Dendritic cell treated with granulocyte-macrophage colony-stimulating factor and Interleukin-4, amounts not matched to agents 40 ng/mL and 50 ng/mL, for 4 days (primary cell): ENCODE measurements at regions not wholly inside any gene's neighbourhood (a gene's known extent, or its start where the extent isn't known, plus 50 kb on each side); places are given as distances from the start of the nearest gene placed in this dataset.

Source experiments
- H3K27ac Mint-ChIP-seq: one replicate; pipeline ENCODE4 v1.8.0; 2022; ENCODE audit warnings: mild to moderate bottlenecking, mixed read lengths
- H3K27me3 Mint-ChIP-seq: one replicate; pipeline ENCODE4 v1.8.0; 2022; ENCODE audit warnings: mild to moderate bottlenecking, mixed read lengths
- H3K36me3 Mint-ChIP-seq: one replicate; pipeline ENCODE4 v1.8.0; 2022; ENCODE audit warnings: low read depth, mixed read lengths
- H3K4me1 Mint-ChIP-seq: one replicate; pipeline ENCODE4 v1.8.0; 2022; ENCODE audit warnings: low read depth, mixed read lengths
- H3K4me3 Mint-ChIP-seq: one replicate; pipeline ENCODE4 v1.8.0; 2022; ENCODE audit warnings: mild to moderate bottlenecking, moderate library complexity, mixed read lengths
- H3K9me3 Mint-ChIP-seq: one replicate; pipeline ENCODE4 v1.8.0; 2022; ENCODE audit warnings: mixed read lengths
- intact Hi-C: fragments of 100-400 bp; cut with micrococcal nuclease; formaldehyde crosslinking; loops from one replicate; pipeline ENCODE4 v1.15.0; 2022

- Mint-ChIP-seq H3K4me3 (no peak overlapping the region), H3K36me3 (no peaks in the 10 kb centered on the region), H3K9me3 (no peaks in the 10 kb centered on the region), H3K27ac (no peak overlapping the region), H3K27me3 (peaks cover 3% of the 10 kb centered on the region), H3K4me1 (peaks cover 11% of the 10 kb centered on the region)
- intact Hi-C loops = no loop called here
Observed at GRCh38 chr5:60382716-60383115, 317.2 kb downstream of the DEPDC1B start.

- intact Hi-C loops = no loop called here
- no peaks in the 10 kb centered on the region for H3K9me3 Mint-ChIP-seq
- no peak overlapping the region for H3K4me3 Mint-ChIP-seq
- H3K4me1 Mint-ChIP-seq = peaks cover 11% of the 10 kb centered on the region
- H3K27me3 Mint-ChIP-seq = no peaks in the 10 kb centered on the region
- H3K36me3 Mint-ChIP-seq = no peaks in the 10 kb centered on the region
- no peak overlapping the region for H3K27ac Mint-ChIP-seq
Observed at GRCh38 chr5:60379907-60380306, 320.1 kb downstream of the DEPDC1B start.

- Mint-ChIP-seq H3K4me3 (no peak overlapping the region), H3K27ac (no peak overlapping the region), H3K9me3 (no peaks in the 10 kb centered on the region), H3K27me3 (no peaks in the 10 kb centered on the region), H3K4me1 (peaks cover 5% of the 10 kb centered on the region), H3K36me3 (no peaks in the 10 kb centered on the region)
- intact Hi-C loops = no loop called here
Observed at GRCh38 chr5:60377826-60378225, 322.1 kb downstream of the DEPDC1B start.

GRCh38 chr5:60376860-60377259 lies 323.1 kb downstream of the DEPDC1B start:
- H3K9me3 Mint-ChIP-seq = no peaks in the 10 kb centered on the region

DNA sequence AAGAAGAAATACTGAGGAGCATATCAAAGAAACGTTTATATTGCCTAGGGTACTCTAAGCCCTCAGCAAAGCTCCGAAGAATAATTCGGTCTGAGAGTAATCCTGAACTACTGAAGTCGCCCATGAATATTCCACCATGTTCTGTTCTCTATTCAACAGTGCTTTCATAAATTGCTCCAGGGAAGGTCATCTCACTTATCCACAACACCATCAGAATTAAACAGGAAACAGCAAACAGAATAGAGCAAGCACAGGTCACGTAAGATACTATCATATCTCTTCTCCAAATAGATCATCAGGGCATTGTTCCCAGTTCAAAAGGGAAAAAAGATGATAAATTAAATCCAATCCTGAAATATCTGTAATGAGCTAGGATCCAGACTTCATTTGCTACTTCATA lies 325.6 kb downstream of the DEPDC1B start:
- Mint-ChIP-seq H3K4me3 (no peak overlapping the region), H3K36me3 (no peaks in the 10 kb centered on the region), H3K9me3 (peaks cover under 1% of the 10 kb centered on the region), H3K27me3 (no peaks in the 10 kb centered on the region), H3K4me1 (no peaks in the 10 kb centered on the region), H3K27ac (no peak overlapping the region)
- intact Hi-C loops = no loop called here

More at GRCh38 chr5:60376860-60377259, 323.1 kb downstream of the DEPDC1B start:
- Mint-ChIP-seq H3K36me3 (no peaks in the 10 kb centered on the region), H3K4me1 (no peaks in the 10 kb centered on the region), H3K27ac (no peak overlapping the region), H3K27me3 (no peaks in the 10 kb centered on the region), H3K4me3 (no peak overlapping the region)
- intact Hi-C loops = no loop called here

DNA sequence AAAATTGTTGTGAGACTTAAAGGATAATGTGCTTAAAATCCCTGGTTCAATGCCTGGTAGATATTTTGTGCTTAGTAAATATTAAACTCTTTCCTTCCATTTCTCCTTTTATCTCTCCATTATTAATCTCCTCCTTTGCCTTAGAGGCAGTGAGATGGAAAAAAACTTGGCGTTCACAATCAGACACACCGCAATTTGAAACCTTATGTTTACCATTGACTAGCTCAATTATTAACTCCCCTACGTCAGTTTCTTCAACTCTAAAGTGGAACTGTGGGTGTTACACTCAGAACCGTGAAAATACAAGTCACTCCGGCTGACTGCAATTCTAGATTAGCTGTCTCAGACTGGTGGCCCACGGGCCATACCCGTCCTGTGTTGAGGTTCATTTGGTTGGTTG lies 327.2 kb downstream of the DEPDC1B start:
- H3K4me3 Mint-ChIP-seq = no peak overlapping the region
- no peaks in the 10 kb centered on the region for H3K27me3 Mint-ChIP-seq
- no peak overlapping the region for H3K27ac Mint-ChIP-seq
- H3K9me3 Mint-ChIP-seq = peaks cover 12% of the 10 kb centered on the region
- no peaks in the 10 kb centered on the region for H3K4me1 Mint-ChIP-seq
- H3K36me3 Mint-ChIP-seq = no peaks in the 10 kb centered on the region
- intact Hi-C loops = no loop called here

- no peaks in the 10 kb centered on the region for H3K36me3 Mint-ChIP-seq
- H3K4me1 Mint-ChIP-seq = no peaks in the 10 kb centered on the region
- peaks cover 12% of the 10 kb centered on the region for H3K9me3 Mint-ChIP-seq
- intact Hi-C loops = no loop called here
- no peaks in the 10 kb centered on the region for H3K27me3 Mint-ChIP-seq
- H3K4me3 Mint-ChIP-seq = no peak overlapping the region
- no peak overlapping the region for H3K27ac Mint-ChIP-seq
Observed at GRCh38 chr5:60371065-60371464, 328.9 kb downstream of the DEPDC1B start.

DNA sequence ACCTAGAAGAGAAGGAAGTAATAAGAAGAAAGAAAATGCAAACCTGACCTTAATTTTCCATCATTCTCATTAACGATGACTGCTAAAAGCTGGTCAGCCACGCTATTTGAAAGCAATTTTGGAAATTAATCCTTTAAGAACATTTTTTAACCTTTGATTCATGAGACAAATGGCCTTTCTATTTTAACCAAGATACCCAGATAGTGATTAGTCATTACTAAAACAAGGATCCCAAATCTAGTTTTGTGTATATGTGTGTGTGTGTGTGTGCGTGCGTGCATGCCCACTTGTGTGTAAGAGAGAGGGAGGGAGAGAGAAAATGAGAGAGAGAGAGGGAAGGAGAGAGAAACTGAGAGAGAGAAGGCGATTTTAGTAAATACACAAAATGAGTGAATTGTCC lies 329.5 kb downstream of the DEPDC1B start:
- Mint-ChIP-seq H3K9me3 (peaks cover 12% of the 10 kb centered on the region), H3K27me3 (no peaks in the 10 kb centered on the region), H3K27ac (no peak overlapping the region), H3K4me3 (no peak overlapping the region), H3K4me1 (no peaks in the 10 kb centered on the region), H3K36me3 (no peaks in the 10 kb centered on the region)
- intact Hi-C loops = no loop called here

- Mint-ChIP-seq H3K36me3 (no peaks in the 10 kb centered on the region), H3K27me3 (no peaks in the 10 kb centered on the region), H3K9me3 (peaks cover 12% of the 10 kb centered on the region), H3K4me1 (no peaks in the 10 kb centered on the region), H3K27ac (no peak overlapping the region), H3K4me3 (no peak overlapping the region)
- intact Hi-C loops = no loop called here
Observed at GRCh38 chr5:60369391-60369790, 330.6 kb downstream of the DEPDC1B start.

- Mint-ChIP-seq H3K27me3 (no peaks in the 10 kb centered on the region), H3K36me3 (no peaks in the 10 kb centered on the region), H3K4me3 (no peak overlapping the region), H3K9me3 (peaks cover 12% of the 10 kb centered on the region), H3K4me1 (no peaks in the 10 kb centered on the region), H3K27ac (no peak overlapping the region)
- intact Hi-C loops = no loop called here
Observed at GRCh38 chr5:60368100-60368499, 331.9 kb downstream of the DEPDC1B start.

GRCh38 chr5:60366489-60366888 lies 333.5 kb downstream of the DEPDC1B start:
- Mint-ChIP-seq H3K27ac (no peak overlapping the region), H3K27me3 (no peaks in the 10 kb centered on the region), H3K9me3 (peaks cover 12% of the 10 kb centered on the region), H3K4me3 (no peak overlapping the region), H3K4me1 (no peaks in the 10 kb centered on the region), H3K36me3 (no peaks in the 10 kb centered on the region)
- intact Hi-C loops = no loop called here

GRCh38 chr5:60365001-60365400 lies 335.0 kb downstream of the DEPDC1B start:
- no peaks in the 10 kb centered on the region for H3K27me3 Mint-ChIP-seq
- H3K36me3 Mint-ChIP-seq = no peaks in the 10 kb centered on the region
- H3K4me3 Mint-ChIP-seq = no peak overlapping the region
- H3K4me1 Mint-ChIP-seq = no peaks in the 10 kb centered on the region
- peaks cover 12% of the 10 kb centered on the region for H3K9me3 Mint-ChIP-seq
- intact Hi-C loops = no loop called here
- H3K27ac Mint-ChIP-seq = no peak overlapping the region

DNA sequence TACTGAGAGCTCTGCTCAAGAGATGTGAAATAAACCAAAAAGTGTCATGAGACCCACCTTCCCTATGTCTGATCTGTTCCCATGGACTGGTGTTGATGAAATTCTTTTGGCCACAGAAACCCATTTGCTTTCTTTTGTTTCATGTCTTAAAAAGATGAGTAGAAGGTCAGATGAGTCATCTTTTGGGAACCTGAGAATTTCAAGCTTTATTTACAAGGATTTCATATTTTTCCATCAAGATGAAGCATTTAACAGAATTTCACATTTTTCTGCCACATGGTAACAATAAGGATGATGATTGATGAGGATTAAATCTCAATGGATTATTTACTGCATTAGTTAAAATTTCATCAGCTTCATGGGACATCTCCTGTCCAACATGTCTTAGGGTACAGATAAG lies 337.8 kb downstream of the DEPDC1B start:
- H3K27me3 Mint-ChIP-seq = no peaks in the 10 kb centered on the region
- H3K4me1 Mint-ChIP-seq = no peaks in the 10 kb centered on the region
- intact Hi-C loops = no loop called here
- H3K36me3 Mint-ChIP-seq = no peaks in the 10 kb centered on the region
- no peak overlapping the region for H3K4me3 Mint-ChIP-seq
- H3K27ac Mint-ChIP-seq = no peak overlapping the region
- no peaks in the 10 kb centered on the region for H3K9me3 Mint-ChIP-seq

DNA sequence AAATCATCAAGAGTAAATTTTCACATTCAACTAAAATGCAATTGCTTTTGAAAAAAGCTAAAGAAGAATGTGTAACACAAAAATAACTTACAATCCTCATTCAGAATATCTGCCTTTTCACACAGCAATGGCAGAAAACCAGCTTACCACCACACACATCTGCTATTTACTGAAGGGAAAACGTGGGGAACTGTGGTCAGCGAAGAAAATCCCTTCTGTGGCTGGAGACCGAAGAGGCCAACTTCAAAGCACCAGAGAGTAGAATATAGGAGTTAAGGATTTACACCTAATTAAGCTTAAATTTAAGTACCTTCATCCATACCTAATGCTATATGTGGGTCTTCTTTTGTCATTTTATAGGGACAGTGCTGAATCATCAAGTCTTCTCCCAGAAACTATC lies 339.6 kb downstream of the DEPDC1B start:
- no peaks in the 10 kb centered on the region for H3K4me1 Mint-ChIP-seq
- H3K4me3 Mint-ChIP-seq = no peak overlapping the region
- no peaks in the 10 kb centered on the region for H3K27me3 Mint-ChIP-seq
- intact Hi-C loops = no loop called here
- H3K9me3 Mint-ChIP-seq = no peaks in the 10 kb centered on the region
- H3K36me3 Mint-ChIP-seq = no peaks in the 10 kb centered on the region
- H3K27ac Mint-ChIP-seq = no peak overlapping the region

GRCh38 chr5:60357302-60357701 lies 342.7 kb downstream of the DEPDC1B start:
- Mint-ChIP-seq H3K9me3 (no peaks in the 10 kb centered on the region), H3K4me3 (no peak overlapping the region), H3K27ac (no peak overlapping the region), H3K27me3 (no peaks in the 10 kb centered on the region), H3K36me3 (no peaks in the 10 kb centered on the region), H3K4me1 (no peaks in the 10 kb centered on the region)
- intact Hi-C loops = no loop called here
